ENCODE measurements at regions not wholly inside any gene's neighbourhood (a gene's known extent, or its start where the extent isn't known, plus 50 kb on each side); places are given as distances from the start of the nearest gene placed in this dataset.

DNA sequence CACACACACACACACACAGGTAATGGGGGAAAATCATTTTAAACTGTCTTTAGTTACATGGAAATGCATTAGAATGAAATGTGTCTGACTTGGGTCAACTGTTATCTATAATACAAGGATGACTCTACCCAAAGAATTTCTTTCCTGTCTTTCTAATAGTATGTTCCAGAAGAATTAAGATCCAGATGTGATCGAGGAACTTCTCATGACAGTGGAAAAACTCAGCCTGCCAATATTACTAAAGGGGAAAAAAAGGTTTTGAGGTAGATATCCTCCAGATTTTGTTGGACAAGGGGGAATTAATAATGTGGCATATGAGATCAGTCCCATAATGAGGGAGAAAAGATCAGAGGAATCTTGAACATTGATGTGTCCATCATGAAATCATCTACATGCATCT is 190.6 kb upstream of the MAP3K1 start:
- Histone ChIP-seq H3T11ph (ENCODE audit: low read length) (no peak overlapping the region), H3K18ac (ENCODE audit: insufficient read length, low read depth, low read length) (no peak overlapping the region), H3K79me1 (ENCODE audit: insufficient read depth, low read depth, low read length, poor library complexity, severe bottlenecking) (no peaks in the 10 kb centered on the region), H2BK12ac (ENCODE audit: insufficient read length, low read depth, low read length) (no peak overlapping the region), H3K4ac (ENCODE audit: low read depth, low read length) (no peak overlapping the region), H3K4me2 (ENCODE audit: insufficient read depth, insufficient read length, low read length) (no peak overlapping the region), H3K23me2 (ENCODE audit: insufficient read length, low read depth, low read length, poor library complexity, severe bottlenecking) (no peaks in the 10 kb centered on the region), H3K9me3 (ENCODE audit: control insufficient read depth, low read depth, low read length) (no peaks in the 10 kb centered on the region), H3K23ac (ENCODE audit: insufficient read length, low read depth, low read length) (no peak overlapping the region), H3K56ac (ENCODE audit: insufficient read length, low read depth, low read length) (no peak overlapping the region), H4K5ac (ENCODE audit: insufficient read length, low read depth, low read length) (no peak overlapping the region), H3K14ac (ENCODE audit: insufficient read depth, low read length) (no peak overlapping the region), H2BK15ac (ENCODE audit: low read depth, low read length) (no peak overlapping the region), H2AFZ (ENCODE audit: low read length) (no peak overlapping the region), H3K4me1 (ENCODE audit: insufficient read depth, low read length) (no peaks in the 10 kb centered on the region), H2BK120ac (ENCODE audit: low read depth, low read length, poor library complexity, severe bottlenecking) (no peak overlapping the region), H2BK5ac (ENCODE audit: insufficient read length, low read length) (no peak overlapping the region), H3K27ac (ENCODE audit: insufficient read length, low read depth, low read length) (no peak overlapping the region), H3K79me2 (ENCODE audit: insufficient read depth, low read length) (no peaks in the 10 kb centered on the region), H3K9ac (ENCODE audit: extremely low read depth, insufficient read length, low read length) (no peak overlapping the region), H3K27me3 (ENCODE audit: insufficient read depth, low read length) (no peaks in the 10 kb centered on the region), H2AK5ac (ENCODE audit: insufficient read length, low read length) (no peak overlapping the region), H4K20me1 (ENCODE audit: control insufficient read depth, insufficient read depth, insufficient read length) (no peaks in the 10 kb centered on the region), H4K8ac (replicated peaks; ENCODE audit: insufficient read length, low read depth, low read length) (no peak overlapping the region), H2BK20ac (ENCODE audit: low read depth, low read length, poor library complexity, severe bottlenecking) (no peak overlapping the region), H4K91ac (ENCODE audit: insufficient read length, low read depth, low read length) (no peak overlapping the region)
- WGBS (ENCODE audit: extremely low coverage, insufficient read length, low lambda C conversion rate) = no CpG with 5 or more reads among the region's 1 CpG
- H3K27me3 Mint-ChIP-seq (ENCODE audit: low read depth) = no peaks in the 10 kb centered on the region; the same call in 1 of the 2 replicates
- peaks cover 34 to 38% of the 10 kb centered on the region in 2 experiments for H3K9me3 Mint-ChIP-seq
- TF ChIP-seq, protein P1, sequence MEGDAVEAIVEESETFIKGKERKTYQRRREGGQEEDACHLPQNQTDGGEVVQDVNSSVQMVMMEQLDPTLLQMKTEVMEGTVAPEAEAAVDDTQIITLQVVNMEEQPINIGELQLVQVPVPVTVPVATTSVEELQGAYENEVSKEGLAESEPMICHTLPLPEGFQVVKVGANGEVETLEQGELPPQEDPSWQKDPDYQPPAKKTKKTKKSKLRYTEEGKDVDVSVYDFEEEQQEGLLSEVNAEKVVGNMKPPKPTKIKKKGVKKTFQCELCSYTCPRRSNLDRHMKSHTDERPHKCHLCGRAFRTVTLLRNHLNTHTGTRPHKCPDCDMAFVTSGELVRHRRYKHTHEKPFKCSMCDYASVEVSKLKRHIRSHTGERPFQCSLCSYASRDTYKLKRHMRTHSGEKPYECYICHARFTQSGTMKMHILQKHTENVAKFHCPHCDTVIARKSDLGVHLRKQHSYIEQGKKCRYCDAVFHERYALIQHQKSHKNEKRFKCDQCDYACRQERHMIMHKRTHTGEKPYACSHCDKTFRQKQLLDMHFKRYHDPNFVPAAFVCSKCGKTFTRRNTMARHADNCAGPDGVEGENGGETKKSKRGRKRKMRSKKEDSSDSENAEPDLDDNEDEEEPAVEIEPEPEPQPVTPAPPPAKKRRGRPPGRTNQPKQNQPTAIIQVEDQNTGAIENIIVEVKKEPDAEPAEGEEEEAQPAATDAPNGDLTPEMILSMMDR (conservative IDR thresholded peaks at IDR 0.05) = no peak
- H3K27ac Mint-ChIP-seq = no peak overlapping the region
- no peak for DNase-seq
- peaks cover 3 to 37% (median 24%) of the 10 kb centered on the region in 3 experiments for H3K36me3 Mint-ChIP-seq (ENCODE audit: insufficient read depth in 1 of 3, low read depth in 3 of 3)
- no peak overlapping the region for H3K4me3 Mint-ChIP-seq
- H3K4me1 Mint-ChIP-seq = 0 out of 4 replicates have a peak, but pooled peaks cover 2 to 4% of the 10 kb centered on the region in 2 experiments

All from H9 (cell line).